ENCODE measurements at regions not wholly inside any gene's neighbourhood (a gene's known extent, or its start where the extent isn't known, plus 50 kb on each side); places are given as distances from the start of the nearest gene placed in this dataset.

DNA sequence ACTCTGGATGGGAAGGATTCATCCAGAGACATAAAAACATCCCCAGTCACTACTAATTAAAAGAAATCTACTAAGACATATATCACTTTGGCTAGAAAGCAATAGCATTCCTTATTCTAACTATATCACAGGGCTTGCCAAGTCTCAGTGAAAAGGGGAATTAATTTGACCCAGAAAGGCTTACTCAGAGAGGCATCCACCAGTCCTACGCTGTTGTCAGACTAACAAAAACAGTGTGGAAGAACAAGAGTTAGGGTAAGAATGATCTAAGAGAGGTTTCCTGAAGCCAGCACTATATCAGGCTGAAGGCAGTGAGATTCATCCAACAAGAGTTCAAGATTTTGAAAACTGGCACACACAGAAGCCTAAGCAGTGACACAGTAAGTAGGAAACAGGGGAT, 126.1 kb downstream of the GDAP2 start:
- DNase-seq (ENCODE audit: low read depth), result no peak

DNA sequence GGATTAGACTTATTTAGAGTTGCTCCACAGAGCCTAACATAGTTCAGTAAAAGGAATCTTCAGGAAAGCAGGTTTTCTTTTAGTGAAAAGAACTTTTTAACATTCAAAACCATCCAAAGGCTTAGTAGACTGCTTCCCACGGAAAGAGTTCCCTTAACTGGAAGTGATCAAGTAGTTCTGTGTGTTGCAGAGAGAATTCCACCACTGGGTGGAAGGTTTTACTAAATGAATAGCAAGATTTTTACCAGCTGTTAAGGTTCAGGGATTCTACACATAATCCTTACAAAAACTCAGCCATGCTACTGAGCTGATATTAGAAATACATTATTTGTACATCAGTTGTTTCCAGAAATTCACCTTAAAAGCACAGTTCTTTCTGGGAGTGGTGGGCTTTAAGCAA, 119.7 kb downstream of the GDAP2 start:
- DNase-seq (ENCODE audit: low read depth), result no peak

DNA sequence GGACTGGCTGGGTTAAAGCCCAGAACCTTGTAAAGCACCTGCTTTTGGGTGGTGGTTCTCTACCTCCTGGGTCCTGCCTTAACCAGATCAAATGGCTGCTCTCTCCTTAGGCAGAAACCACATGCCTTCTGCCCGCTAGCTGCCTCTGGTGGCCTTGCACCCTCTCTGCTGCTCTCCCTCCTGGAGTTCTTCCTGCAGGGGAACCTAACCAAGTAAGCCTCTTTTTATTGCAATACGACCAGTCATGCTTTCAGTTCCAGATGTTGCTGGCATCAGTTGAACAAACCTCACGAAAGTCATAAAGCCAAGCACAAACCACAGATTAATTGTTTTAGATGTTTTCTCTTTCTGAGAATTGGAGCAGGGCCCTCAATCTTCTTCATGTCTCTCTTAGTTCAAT, 118.9 kb downstream of the GDAP2 start:
- no peak for DNase-seq (ENCODE audit: low read depth)

DNA sequence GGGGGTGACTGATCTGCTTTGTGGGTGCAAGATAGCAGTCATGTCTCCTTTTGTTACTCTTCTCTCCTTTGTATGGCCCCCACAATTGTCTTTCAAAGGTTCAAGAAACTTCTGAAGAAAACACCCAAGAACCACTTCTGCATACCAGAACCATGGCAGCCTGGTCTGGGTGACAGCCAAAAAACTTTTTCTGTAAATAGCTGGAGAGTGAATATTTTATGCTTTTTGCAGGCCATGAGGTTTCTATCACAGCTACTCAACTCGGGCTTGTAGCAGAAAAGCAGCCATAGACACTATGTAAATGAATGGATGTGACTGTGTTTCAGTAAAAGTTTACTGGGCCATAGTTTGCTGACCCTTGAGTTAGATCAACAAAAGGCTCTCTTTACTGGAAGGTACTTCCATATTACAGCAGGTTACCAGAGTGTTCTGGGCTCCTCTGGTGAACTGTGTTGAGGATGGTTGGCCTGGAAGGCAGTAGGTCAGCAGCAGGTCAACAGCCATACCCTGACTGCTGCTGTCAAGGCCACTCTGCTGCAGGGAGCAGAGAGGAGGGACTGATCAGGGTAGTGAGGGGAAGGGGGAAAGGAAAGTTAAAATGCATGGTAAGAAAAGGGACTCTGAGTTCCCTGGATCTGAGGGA, 116.4 kb downstream of the GDAP2 start:
- DNase-seq (ENCODE audit: low read depth), result no peak
